Sigmoid colon (tissue), 6 donors: ENCODE measurements at regions not wholly inside any gene's neighbourhood (a gene's known extent, or its start where the extent isn't known, plus 50 kb on each side); places are given as distances from the start of the nearest gene placed in this dataset.

Experiments
- DNase-seq: peaks from one replicate; pipeline ENCODE4 v3.0.0-alpha.2; 2019
- H3K27ac ChIP-seq, 4 donors: fragments of 200-600 bp; sonication (generic); one replicate each; pipeline ENCODE4 v1.5.1; 2016 to 2019; ENCODE audit warnings: mild to moderate bottlenecking in 1 of 4
- H3K27me3 ChIP-seq, 3 donors: fragments of 200-600 bp; sonication (generic); one replicate each; pipeline ENCODE4 v1.5.1; 2019; ENCODE audit warnings: mild to moderate bottlenecking in 1 of 3
- H3K36me3 ChIP-seq, 4 donors: fragments of 200-600 bp; sonication (generic); one replicate each; pipeline ENCODE4 v1.5.1; 2016 to 2019
- H3K4me1 ChIP-seq, 4 donors: fragments of 200-600 bp; sonication (generic); one replicate each; pipeline ENCODE4 v1.5.1; 2017 to 2019
- H3K4me3 ChIP-seq, 4 donors: fragments of 200-600 bp; sonication (generic); one replicate each; pipeline ENCODE4 v1.5.1; 2017 to 2019; ENCODE audit warnings: mild to moderate bottlenecking in 2 of 4, moderate library complexity in 1 of 4
- H3K9me3 ChIP-seq, 4 donors: fragments of 200-600 bp in 3 of 4; sonication (generic) in 3 of 4; one replicate each; pipeline versions ENCODE4 v1.5.1 to v1.6.1; 2013 to 2019
- EP300 ChIP-seq, 4 donors: sonication (generic); formaldehyde crosslinking; IDR thresholded peaks; one replicate each; pipeline ENCODE4 v1.6.1; 2017; ENCODE audit warnings: antibody characterized with exemption in 4 of 4
- POLR2A ChIP-seq, 2 donors: fragments of 450-650 bp; IDR thresholded peaks; one replicate each; pipeline ENCODE4 v1.6.1; 2016; ENCODE audit warnings: antibody characterized with exemption in 2 of 2, mild to moderate bottlenecking in 2 of 2, moderate library complexity in 2 of 2
- POLR2AphosphoS5 ChIP-seq, 4 donors: sonication (generic); formaldehyde crosslinking; IDR thresholded peaks; one replicate each; pipeline ENCODE4 v1.6.1; 2017; ENCODE audit warnings: antibody characterized with exemption in 4 of 4
- WGBS, 2 donors: extraction: QIAGEN DNeasy Blood & Tissue Kit; methylation state at CpG; one replicate each; pipeline ENCODE4 v1.1.7; 2013; 5-methylcytosine and 5-hydroxymethylcytosine counted together
- intact Hi-C: fragments of 100-400 bp; cut with DNase I; formaldehyde crosslinking; loops from one replicate; pipeline ENCODE4 v1.15.1; 2023
- TF ChIP-seq, protein P1 (sequence below), 4 experiments: fragments of 450-650 bp in 3 of 4; fragments of 200-600 bp in 1 of 4; IDR thresholded peaks; one replicate each; pipeline ENCODE4 v1.5.1; 2016 to 2019; ENCODE audit warnings: antibody characterized with exemption in 4 of 4, mild to moderate bottlenecking in 3 of 4, moderate library complexity in 2 of 4
- donor health status: healthy with polysubstance abuse.
- donor health status: healthy.

- TF ChIP-seq POLR2A (IDR thresholded peaks at IDR 0.05) (no peak), EP300 (IDR thresholded peaks at IDR 0.05) (no peak), POLR2AphosphoS5 (IDR thresholded peaks at IDR 0.05) (no peak)
- TF ChIP-seq, protein P1, sequence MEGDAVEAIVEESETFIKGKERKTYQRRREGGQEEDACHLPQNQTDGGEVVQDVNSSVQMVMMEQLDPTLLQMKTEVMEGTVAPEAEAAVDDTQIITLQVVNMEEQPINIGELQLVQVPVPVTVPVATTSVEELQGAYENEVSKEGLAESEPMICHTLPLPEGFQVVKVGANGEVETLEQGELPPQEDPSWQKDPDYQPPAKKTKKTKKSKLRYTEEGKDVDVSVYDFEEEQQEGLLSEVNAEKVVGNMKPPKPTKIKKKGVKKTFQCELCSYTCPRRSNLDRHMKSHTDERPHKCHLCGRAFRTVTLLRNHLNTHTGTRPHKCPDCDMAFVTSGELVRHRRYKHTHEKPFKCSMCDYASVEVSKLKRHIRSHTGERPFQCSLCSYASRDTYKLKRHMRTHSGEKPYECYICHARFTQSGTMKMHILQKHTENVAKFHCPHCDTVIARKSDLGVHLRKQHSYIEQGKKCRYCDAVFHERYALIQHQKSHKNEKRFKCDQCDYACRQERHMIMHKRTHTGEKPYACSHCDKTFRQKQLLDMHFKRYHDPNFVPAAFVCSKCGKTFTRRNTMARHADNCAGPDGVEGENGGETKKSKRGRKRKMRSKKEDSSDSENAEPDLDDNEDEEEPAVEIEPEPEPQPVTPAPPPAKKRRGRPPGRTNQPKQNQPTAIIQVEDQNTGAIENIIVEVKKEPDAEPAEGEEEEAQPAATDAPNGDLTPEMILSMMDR (IDR thresholded peaks at IDR 0.05), result no peak
- Histone ChIP-seq H3K4me3 (no peak overlapping the region), H3K27ac (no peak overlapping the region), H3K27me3 (no peaks in the 10 kb centered on the region), H3K9me3 (peaks cover 0 to 2% (median 0%) of the 10 kb centered on the region in 4 donors), H3K4me1 (no peaks in the 10 kb centered on the region), H3K36me3 (no peaks in the 10 kb centered on the region)
- intact Hi-C loops, result no loop called here
- WGBS, 2 donors, result 87 to 93% methylated on average over 3 of the region's 3 CpGs
- DNase-seq, result no peak
Observed at GRCh38 chr5:117829646-117830045, 1158.7 kb downstream of the DTWD2 start.

DNA sequence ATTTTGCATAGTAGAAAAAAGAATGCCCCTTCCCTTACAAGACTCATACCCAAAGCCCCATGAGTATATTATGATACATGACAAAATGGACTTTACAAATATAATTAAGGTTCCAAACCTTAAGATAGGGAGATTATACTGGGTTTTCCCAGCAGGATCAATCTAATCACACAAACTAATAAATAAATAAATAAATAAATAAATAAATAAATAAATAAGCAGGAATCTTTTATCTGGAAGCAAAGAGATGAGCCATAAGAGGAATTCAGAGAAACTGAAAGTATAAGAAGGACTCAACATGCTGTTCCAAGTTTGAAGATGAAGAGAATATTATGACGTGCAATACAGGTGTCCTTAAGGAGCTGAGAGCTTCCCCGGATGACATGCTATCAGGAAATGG is 1174.5 kb downstream of the DTWD2 start:
- no peak overlapping the region for H3K4me3 ChIP-seq
- peaks cover 0 to 10% (median 1%) of the 10 kb centered on the region in 4 donors for H3K9me3 ChIP-seq
- H3K27ac ChIP-seq, result no peak overlapping the region
- H3K36me3 ChIP-seq, result no peaks in the 10 kb centered on the region
- DNase-seq, result no peak
- no peaks in the 10 kb centered on the region for H3K4me1 ChIP-seq
- WGBS, 2 donors, result 91 to 95% methylated on average over 2 of the region's 2 CpGs
- TF ChIP-seq POLR2A (IDR thresholded peaks at IDR 0.05), result no peak
- no peak for TF ChIP-seq POLR2AphosphoS5 (IDR thresholded peaks at IDR 0.05)
- TF ChIP-seq, protein P1 (IDR thresholded peaks at IDR 0.05), result no peak
- TF ChIP-seq EP300 (IDR thresholded peaks at IDR 0.05), result no peak
- intact Hi-C loops, result no loop called here
- H3K27me3 ChIP-seq, result no peaks in the 10 kb centered on the region

- no peak for TF ChIP-seq EP300 (IDR thresholded peaks at IDR 0.05)
- TF ChIP-seq, protein P1 (IDR thresholded peaks at IDR 0.05), result no peak
- 89 to 97% methylated on average over 1 of the region's 1 CpG for WGBS, 2 donors
- intact Hi-C loops, result no loop called here
Observed at GRCh38 chr5:117812861-117813260, 1175.5 kb downstream of the DTWD2 start.

DNA sequence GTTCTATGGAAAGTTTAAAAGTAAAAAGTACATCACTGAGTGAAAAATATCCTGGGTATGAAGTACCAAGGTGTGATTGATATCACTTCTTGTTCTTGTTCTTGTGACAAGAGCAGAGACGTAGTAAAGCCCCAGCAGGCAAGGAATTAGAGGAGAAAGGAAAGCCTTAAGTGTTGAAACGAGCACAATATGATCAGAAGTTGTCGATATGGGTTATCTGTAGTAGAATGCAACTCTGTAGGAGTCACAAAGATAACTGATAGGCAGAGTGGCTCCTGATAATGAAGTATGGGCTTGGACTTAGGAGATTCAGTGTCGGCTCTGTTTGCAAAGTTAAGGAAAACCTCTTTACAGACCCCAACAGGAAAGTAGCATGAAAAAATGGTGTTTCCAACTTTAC is 1179.1 kb downstream of the DTWD2 start:
- Histone ChIP-seq H3K27me3 (no peaks in the 10 kb centered on the region), H3K9me3 (no peaks in the 10 kb centered on the region), H3K27ac (no peak overlapping the region), H3K4me1 (no peaks in the 10 kb centered on the region), H3K4me3 (no peak overlapping the region), H3K36me3 (no peaks in the 10 kb centered on the region)
- intact Hi-C loops, result no loop called here
- 49 to 73% methylated on average over 4 of the region's 4 CpGs for WGBS, 2 donors
- TF ChIP-seq, protein P1 (IDR thresholded peaks at IDR 0.05), result no peak
- TF ChIP-seq EP300 (IDR thresholded peaks at IDR 0.05) (no peak), POLR2A (IDR thresholded peaks at IDR 0.05) (no peak), POLR2AphosphoS5 (IDR thresholded peaks at IDR 0.05) (no peak)
- DNase-seq, result no peak

More at GRCh38 chr5:117812861-117813260, 1175.5 kb downstream of the DTWD2 start:
- H3K9me3 ChIP-seq, result peaks cover 0 to 10% (median 1%) of the 10 kb centered on the region in 4 donors
- no peak overlapping the region for H3K4me3 ChIP-seq
- H3K36me3 ChIP-seq, result no peaks in the 10 kb centered on the region
- H3K4me1 ChIP-seq, result no peaks in the 10 kb centered on the region
- no peaks in the 10 kb centered on the region for H3K27me3 ChIP-seq
- DNase-seq, result no peak
- no peak overlapping the region for H3K27ac ChIP-seq

DNA sequence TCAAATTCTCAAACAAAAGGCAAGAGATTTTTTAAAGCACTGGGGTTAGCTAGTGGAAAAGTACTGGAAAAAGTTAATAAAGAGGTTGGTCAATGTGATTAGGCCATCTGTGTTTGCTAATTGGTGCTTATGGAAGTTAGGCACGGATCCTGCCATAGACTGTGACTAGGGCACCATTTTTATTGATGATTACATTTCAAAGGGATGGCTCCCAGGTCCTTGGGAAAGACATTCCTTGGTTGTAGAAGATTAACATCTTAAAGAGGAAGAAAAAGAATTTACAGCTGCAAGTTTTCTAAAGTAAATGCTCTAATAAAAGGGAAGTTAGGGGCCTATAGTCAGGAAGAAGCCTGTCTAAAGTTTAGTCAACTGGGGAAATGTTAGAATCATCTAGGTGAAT is 1183.3 kb downstream of the DTWD2 start:
- intact Hi-C loops, result no loop called here
- H3K4me3 ChIP-seq, result no peak overlapping the region
- no peaks in the 10 kb centered on the region for H3K4me1 ChIP-seq
- no peaks in the 10 kb centered on the region for H3K27me3 ChIP-seq
- no peak overlapping the region for H3K27ac ChIP-seq
- H3K9me3 ChIP-seq, result no peaks in the 10 kb centered on the region
- TF ChIP-seq POLR2A (IDR thresholded peaks at IDR 0.05) (no peak), POLR2AphosphoS5 (IDR thresholded peaks at IDR 0.05) (no peak), EP300 (IDR thresholded peaks at IDR 0.05) (no peak)
- TF ChIP-seq, protein P1 (IDR thresholded peaks at IDR 0.05), result no peak
- H3K36me3 ChIP-seq, result no peaks in the 10 kb centered on the region
- WGBS, 2 donors, result 21 to 57% methylated on average over 1 of the region's 1 CpG
- no peak for DNase-seq
